B cell (primary cell): ENCODE measurements at regions not wholly inside any gene's neighbourhood (a gene's known extent, or its start where the extent isn't known, plus 50 kb on each side); places are given as distances from the start of the nearest gene placed in this dataset.

Source experiments
- CTCF ChIP-seq: fragments of 200-600 bp; IDR thresholded peaks from one replicate; pipeline ENCODE4 v1.8.0; 2022; ENCODE audit warnings: antibody characterized with exemption, mild to moderate bottlenecking
- EZH2 ChIP-seq: IDR thresholded peaks from 2 replicates; pipeline ENCODE4 v1.6.1; 2012; ENCODE audit warnings: borderline replicate concordance, low read depth, mild to moderate bottlenecking, moderate library complexity, low read length; ENCODE audit not compliant: insufficient read depth, poor library complexity, severe bottlenecking

GRCh38 chr4:163012816-163013215 lies 153.9 kb downstream of the NAF1 start:
- TF ChIP-seq CTCF (no peak), EZH2 (no peak)
